GM12875 (cell line): ENCODE measurements at regions not wholly inside any gene's neighbourhood (a gene's known extent, or its start where the extent isn't known, plus 50 kb on each side); places are given as distances from the start of the nearest gene placed in this dataset.

Experiments used
- H3K4me3 ChIP-seq: one replicate; pipeline ENCODE4 v1.5.1; 2011; ENCODE audit warnings: low read depth, low read length, control low read depth
- TF ChIP-seq, protein P1 (sequence below): IDR thresholded peaks from 2 replicates; pipeline ENCODE4 v1.5.1; 2011; ENCODE audit warnings: low read depth, mild to moderate bottlenecking, control low read depth, inconsistent platforms, low read length, moderate library complexity, borderline replicate concordance; ENCODE audit not compliant: insufficient read depth

DNA sequence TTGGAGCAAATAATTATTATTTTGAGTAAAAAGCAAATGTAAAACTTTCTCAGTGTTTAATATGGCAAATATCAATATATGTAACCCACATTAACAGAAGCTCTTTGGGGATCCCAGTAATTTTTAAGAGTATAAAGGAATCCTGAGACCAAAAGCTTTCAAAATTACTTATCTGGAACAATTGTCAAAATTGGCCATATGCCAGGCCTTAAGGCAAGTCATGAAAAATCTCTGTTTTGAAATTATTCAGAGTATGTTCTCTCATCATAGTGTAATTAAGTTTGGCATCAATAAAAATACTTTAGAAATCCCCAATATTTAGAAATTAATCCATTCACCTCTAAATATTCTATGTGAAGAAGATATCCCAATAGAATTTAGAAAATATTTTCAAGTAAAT, 225.3 kb upstream of the ARL4C start:
- TF ChIP-seq, protein P1, sequence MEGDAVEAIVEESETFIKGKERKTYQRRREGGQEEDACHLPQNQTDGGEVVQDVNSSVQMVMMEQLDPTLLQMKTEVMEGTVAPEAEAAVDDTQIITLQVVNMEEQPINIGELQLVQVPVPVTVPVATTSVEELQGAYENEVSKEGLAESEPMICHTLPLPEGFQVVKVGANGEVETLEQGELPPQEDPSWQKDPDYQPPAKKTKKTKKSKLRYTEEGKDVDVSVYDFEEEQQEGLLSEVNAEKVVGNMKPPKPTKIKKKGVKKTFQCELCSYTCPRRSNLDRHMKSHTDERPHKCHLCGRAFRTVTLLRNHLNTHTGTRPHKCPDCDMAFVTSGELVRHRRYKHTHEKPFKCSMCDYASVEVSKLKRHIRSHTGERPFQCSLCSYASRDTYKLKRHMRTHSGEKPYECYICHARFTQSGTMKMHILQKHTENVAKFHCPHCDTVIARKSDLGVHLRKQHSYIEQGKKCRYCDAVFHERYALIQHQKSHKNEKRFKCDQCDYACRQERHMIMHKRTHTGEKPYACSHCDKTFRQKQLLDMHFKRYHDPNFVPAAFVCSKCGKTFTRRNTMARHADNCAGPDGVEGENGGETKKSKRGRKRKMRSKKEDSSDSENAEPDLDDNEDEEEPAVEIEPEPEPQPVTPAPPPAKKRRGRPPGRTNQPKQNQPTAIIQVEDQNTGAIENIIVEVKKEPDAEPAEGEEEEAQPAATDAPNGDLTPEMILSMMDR, result no peak

DNA sequence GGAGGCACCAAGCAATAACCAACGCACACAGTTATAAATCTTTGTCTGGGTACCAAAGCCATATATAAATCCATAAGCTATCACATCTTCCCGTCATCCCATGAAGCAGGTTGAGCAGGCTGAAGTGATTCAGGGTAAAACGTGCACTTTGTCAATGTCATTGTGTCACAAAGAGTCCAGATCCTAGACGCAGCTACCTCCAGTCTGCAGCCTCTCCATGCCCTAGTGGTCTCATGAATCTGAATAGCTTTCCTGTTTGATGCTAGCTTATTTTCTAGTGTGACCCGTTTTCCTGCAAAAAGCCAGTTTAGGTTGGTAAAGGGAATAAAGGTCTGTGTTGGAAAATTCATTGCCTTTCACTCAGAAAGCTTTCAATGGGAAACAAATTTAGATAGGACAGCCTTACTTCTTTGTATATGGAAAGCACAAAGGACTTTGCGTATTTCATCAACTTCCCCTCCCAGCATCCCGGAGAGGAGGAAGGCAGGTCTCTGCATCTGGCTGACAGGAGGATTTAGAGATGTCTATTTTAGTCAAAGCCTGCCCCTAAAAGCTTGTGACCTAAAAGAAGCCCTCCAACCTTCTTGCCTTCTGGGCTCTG, 222.3 kb upstream of the ARL4C start:
- H3K4me3 ChIP-seq, result no peak overlapping the region
- TF ChIP-seq, protein P1, result no peak

More for the DNA sequence above, 225.3 kb upstream of the ARL4C start:
- no peak overlapping the region for H3K4me3 ChIP-seq

DNA sequence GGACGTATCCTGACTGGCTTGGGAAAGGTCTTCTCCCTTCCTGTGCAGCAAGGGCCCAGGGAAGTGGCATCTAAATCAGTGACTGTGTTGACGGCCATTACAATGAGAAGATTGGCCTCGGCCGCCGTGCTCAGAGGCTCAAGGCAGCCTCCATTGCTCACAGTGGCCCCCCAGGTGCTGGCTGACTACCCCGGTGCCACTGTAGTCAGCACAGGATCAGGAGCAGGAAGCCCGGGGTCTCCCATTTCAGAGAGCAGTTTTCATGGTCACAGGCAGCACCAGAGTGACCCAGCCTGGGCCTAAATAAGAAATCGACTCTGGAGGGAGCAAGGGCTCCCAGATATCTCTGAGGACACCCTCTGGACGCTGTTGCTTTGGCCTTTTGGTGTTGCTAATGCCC, 219.4 kb upstream of the ARL4C start:
- no peak overlapping the region for H3K4me3 ChIP-seq
- TF ChIP-seq, protein P1, result no peak

DNA sequence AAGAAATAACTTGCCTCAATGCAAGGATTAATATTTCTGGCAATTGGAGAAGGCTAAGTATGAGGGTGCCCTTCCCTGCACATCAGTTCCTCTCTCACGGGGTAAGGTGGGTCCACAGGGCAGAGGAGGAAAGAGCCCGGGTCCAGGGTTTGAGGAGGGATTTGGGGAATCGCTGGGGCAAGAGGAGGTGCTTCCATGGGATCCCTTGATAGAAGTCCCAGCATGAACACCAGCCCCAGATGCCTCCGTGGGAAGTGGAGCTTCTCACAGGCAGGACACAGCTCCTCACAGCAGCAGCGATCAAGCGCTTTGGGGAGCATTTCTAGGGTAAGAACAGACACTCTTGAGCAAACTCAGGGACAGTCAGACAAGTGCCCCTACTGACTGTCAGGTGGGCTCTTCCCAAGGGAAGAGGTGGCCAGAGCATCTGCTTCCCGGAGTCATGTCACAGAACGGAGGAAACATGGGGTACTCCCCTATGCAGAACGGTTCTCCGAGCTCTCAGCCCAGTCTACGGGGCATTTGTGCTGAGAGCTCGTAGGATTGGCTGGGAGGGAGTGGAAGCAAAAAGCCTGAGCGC, 218.9 kb upstream of the ARL4C start:
- no peak overlapping the region for H3K4me3 ChIP-seq
- TF ChIP-seq, protein P1, result no peak

DNA sequence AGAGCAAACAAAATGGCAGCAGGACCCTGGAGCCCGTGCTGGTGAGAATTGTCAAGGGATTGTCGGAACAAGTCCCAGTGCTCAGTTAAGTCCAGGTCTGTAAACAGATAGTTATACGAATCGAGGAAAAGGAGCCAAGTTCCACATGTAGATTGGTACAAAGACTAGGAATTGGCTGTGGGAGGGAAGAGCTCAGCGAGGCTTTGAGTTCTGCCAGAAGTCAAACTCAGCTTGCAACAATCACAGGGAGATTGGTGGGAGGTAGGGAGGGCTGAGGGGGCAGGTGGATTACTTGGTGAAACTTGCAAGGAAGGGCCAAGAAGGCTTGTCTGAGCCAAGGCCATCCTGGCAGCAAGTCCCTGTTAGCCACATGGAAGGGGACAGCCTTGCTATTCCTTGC, 217.8 kb upstream of the ARL4C start:
- TF ChIP-seq, protein P1, result no peak
- no peak overlapping the region for H3K4me3 ChIP-seq

DNA sequence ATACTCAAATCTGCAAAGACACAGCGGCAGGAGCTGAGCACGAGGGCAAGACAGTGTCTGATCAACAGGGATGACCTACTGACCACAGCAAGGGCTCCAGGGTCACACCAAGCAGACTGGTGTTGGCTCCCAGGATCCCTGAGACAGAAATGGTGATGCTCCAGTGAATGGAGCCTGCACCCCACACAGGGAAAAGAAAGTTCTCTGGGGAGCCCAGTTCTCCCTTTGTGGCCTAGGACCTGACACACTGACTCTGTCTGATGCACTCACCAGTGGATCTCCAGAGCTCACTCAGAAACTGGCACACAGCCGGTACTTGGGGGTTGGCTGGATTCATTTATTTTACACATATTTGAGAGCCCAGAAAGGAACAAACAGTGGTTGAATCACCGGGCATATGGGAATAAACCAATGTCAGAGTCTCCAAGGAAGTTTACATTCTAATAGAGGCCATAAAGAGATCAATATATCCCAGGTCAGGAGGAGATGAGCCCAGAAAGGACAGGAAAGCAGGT, 215.6 kb upstream of the ARL4C start:
- TF ChIP-seq, protein P1, result no peak
- H3K4me3 ChIP-seq, result no peak overlapping the region

DNA sequence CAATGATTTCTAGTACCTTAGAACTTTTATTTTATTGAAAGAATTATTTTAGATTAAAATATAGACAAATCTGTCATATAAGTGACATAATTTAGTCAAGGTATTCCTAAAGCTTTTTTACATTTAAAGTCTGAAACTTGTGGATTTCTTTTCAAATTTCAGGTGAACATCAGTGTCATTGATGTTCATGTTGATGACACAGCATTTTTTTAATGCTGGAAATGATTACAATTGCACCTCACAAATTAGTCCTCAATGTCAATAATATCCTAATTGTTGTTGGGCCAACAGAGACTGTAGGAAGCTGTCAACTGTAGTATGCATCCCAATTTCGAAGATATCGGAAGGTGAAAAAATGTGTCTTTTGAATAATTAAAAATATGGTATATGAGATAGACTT, 214.4 kb upstream of the ARL4C start:
- TF ChIP-seq, protein P1, result no peak

More for the DNA sequence above, 214.4 kb upstream of the ARL4C start:
- no peak overlapping the region for H3K4me3 ChIP-seq
